ENCODE measurements at regions not wholly inside any gene's neighbourhood (a gene's known extent, or its start where the extent isn't known, plus 50 kb on each side); places are given as distances from the start of the nearest gene placed in this dataset.

- dilution Hi-C loops (cut with HindIII; ENCODE audit: low sequenced_read_pairs, unreplicated experiment): no loop called here
- H3K9ac ChIP-seq (ENCODE audit: low read depth, low read length): no peak overlapping the region
- TF ChIP-seq MAFK (IDR thresholded peaks at IDR 0.05; ENCODE audit: low read depth, low read length): no peak
- TF ChIP-seq RFX5 (IDR thresholded peaks at IDR 0.05; ENCODE audit: low read depth, low read length): no peak
- TF ChIP-seq CEBPB (IDR thresholded peaks at IDR 0.05; ENCODE audit: low read depth, low read length): no peak
- TF ChIP-seq MXI1 (IDR thresholded peaks at IDR 0.05; ENCODE audit: borderline replicate concordance, low read depth, low read length): no peak
- no peak for TF ChIP-seq ELK1 (IDR thresholded peaks at IDR 0.05; ENCODE audit: borderline replicate concordance, low read depth, low read length)
- TF ChIP-seq CHD1 (IDR thresholded peaks at IDR 0.05; ENCODE audit: low read depth, low read length): no peak
- TF ChIP-seq POLR2A (IDR thresholded peaks at IDR 0.05; ENCODE audit: low read depth, low read length): no peak
- TF ChIP-seq RAD21 (IDR thresholded peaks at IDR 0.05; ENCODE audit: low read length): no peak
Observed at GRCh38 chr13:30850867-30851211, 55.2 kb upstream of the MEDAG start.

More at GRCh38 chr13:30850867-30851211, 55.2 kb upstream of the MEDAG start:
- POLR2A ChIA-PET (ENCODE audit: unreplicated experiment): interaction anchor here (0.6 kb wide), 1 partner anchor 408 kb away, joined by 3 read pairs; no protein-coding TSS in a partner anchor
- Histone ChIP-seq H3K23ac (ENCODE audit: low read depth, low read length) (no peak overlapping the region), H4K91ac (ENCODE audit: insufficient read depth, low read depth, low read length) (no peak overlapping the region), H3K4ac (ENCODE audit: low read depth, low read length) (no peak overlapping the region), H3K27me3 (ENCODE audit: control insufficient read depth, insufficient read depth, low read length) (no peaks in the 10 kb centered on the region), H3K14ac (replicated peaks; ENCODE audit: low read depth, low read length) (no peak overlapping the region), H3K79me1 (ENCODE audit: low read depth in 1 of 2, low read length in 2 of 2) (no peaks in the 10 kb centered on the region), H4K5ac (ENCODE audit: low read depth, low read length) (no peak overlapping the region), H3K4me2 (ENCODE audit: low read depth, low read length) (no peak overlapping the region), H3K4me3 (ENCODE audit: insufficient read depth, low read depth, low read length) (no peak overlapping the region), H2AK9ac (replicated peaks; ENCODE audit: low read depth, low read length, poor library complexity) (no peak overlapping the region), H3K18ac (ENCODE audit: low read depth, low read length) (no peak overlapping the region), H2BK120ac (ENCODE audit: low read depth, low read length) (no peak overlapping the region), H2AK5ac (ENCODE audit: low read depth, low read length) (no peak overlapping the region), H4K20me1 (ENCODE audit: insufficient read depth, low read length) (no peaks in the 10 kb centered on the region), H2AFZ (replicated peaks; ENCODE audit: low read length, poor library complexity) (no peak overlapping the region), H4K8ac (ENCODE audit: low read depth in 2 of 2, low read length in 2 of 2) (no peak overlapping the region), H2BK15ac (ENCODE audit: low read depth, low read length) (no peak overlapping the region), H3K56ac (ENCODE audit: extremely low read depth, insufficient read depth, low read length) (no peak overlapping the region), H3K4me1 (ENCODE audit: control insufficient read depth, insufficient read depth, low read length) (peaks cover 17% of the 10 kb centered on the region), H3K36me3 (ENCODE audit: control insufficient read depth, insufficient read depth, low read length) (no peaks in the 10 kb centered on the region), H2BK5ac (ENCODE audit: low read depth, low read length, poor library complexity, severe bottlenecking) (no peak overlapping the region), H3K9me3 (ENCODE audit: control insufficient read depth, insufficient read depth, low read length) (no peaks in the 10 kb centered on the region), H3K27ac (ENCODE audit: insufficient read depth, low read length) (no peak overlapping the region), H3K9me1 (ENCODE audit: insufficient read depth, low read length) (peaks cover 25% of the 10 kb centered on the region), H2BK20ac (ENCODE audit: low read depth, low read length) (no peak overlapping the region)
- no TSS peak for BruUV-seq (replicated peaks)
- in situ Hi-C loops (cut with MboI; ENCODE audit: low sequenced_read_pairs): no loop called here
- ATAC-seq (ENCODE audit: low read depth): no peak
- CTCF ChIA-PET: interaction anchor here (1.2 kb wide), 1 partner anchor 15 kb away, joined by 3 read pairs; no protein-coding TSS in a partner anchor
- no peak for DNase-seq
- intact Hi-C loops (cut with micrococcal nuclease): no loop called here
